ENCODE measurements at regions not wholly inside any gene's neighbourhood (a gene's known extent, or its start where the extent isn't known, plus 50 kb on each side); places are given as distances from the start of the nearest gene placed in this dataset.

GRCh38 chr5:172564188-172564587 is 76.9 kb upstream of the NEURL1B start:
- TF ChIP-seq CTCF (IDR thresholded peaks at IDR 0.05 in 4 of 5, conservative IDR thresholded peaks at IDR 0.05 in 1 of 5) (no peak), POLR2A (IDR thresholded peaks at IDR 0.05) (no peak)

All from gastrocnemius medialis (tissue), 4 donors.